Activated T-helper 1 cell treated with anti-CD3 and anti-CD28 coated beads, Interleukin-12 subunit alpha, Interleukin-12 subunit beta, Interleukin-2, Interleukin-4 antibody, amounts not matched to agents 30 ng/mL and 10 ng/mL and 1 ng/mL, durations not matched to agents 14 hours and 24 hours and 36 hours (primary cell): ENCODE measurements at regions not wholly inside any gene's neighbourhood (a gene's known extent, or its start where the extent isn't known, plus 50 kb on each side); places are given as distances from the start of the nearest gene placed in this dataset.

Source experiments
- DNase-seq: peaks from one replicate; pipeline ENCODE4 v3.0.0; 2021; ENCODE audit warnings: low spot score
- H3K27ac Mint-ChIP-seq: one replicate; pipeline ENCODE4 v1.8.0; 2021; ENCODE audit warnings: mild to moderate bottlenecking, mixed read lengths
- H3K27me3 Mint-ChIP-seq: one replicate; pipeline ENCODE4 v1.8.0; 2022; ENCODE audit warnings: mild to moderate bottlenecking, moderate library complexity, mixed read lengths; ENCODE audit not compliant: insufficient read depth
- H3K36me3 Mint-ChIP-seq: one replicate; pipeline ENCODE4 v1.8.0; 2021; ENCODE audit warnings: low read depth, mixed read lengths
- H3K4me1 Mint-ChIP-seq: one replicate; pipeline ENCODE4 v1.8.0; 2021; ENCODE audit warnings: low read depth, mixed read lengths
- H3K4me3 Mint-ChIP-seq: one replicate; pipeline ENCODE4 v1.8.0; 2021; ENCODE audit warnings: mild to moderate bottlenecking, moderate library complexity, mixed read lengths
- H3K9me3 Mint-ChIP-seq: one replicate; pipeline ENCODE4 v1.8.0; 2021; ENCODE audit warnings: mixed read lengths
- intact Hi-C: fragments of 100-400 bp; cut with micrococcal nuclease; formaldehyde crosslinking; loops from one replicate; pipeline ENCODE4 v1.15.1; 2024

DNA sequence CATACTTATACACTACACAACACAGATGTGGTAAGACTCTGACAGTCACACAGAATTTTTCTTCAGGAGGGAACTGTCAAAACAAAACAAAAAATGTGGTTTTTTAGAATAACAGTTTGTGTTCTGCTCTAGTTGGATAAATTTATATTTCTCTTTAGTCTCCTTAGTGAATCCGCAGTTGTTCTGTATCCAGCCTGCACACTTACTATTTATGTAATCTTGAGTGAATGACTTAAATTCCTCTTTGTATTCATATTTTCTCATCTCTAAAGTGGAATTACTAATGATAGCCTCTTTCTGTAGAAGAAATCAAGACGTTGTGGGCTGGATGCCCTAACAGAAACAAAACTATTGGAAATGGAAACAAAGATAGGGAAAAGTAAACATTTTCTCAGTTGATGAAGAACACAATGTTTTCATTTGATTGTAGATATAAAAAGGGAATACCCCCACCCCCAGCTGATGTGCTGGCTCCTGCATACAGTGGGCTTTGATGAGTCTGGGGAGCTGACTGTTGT lies 375.2 kb downstream of the TRIB2 start:
- H3K27ac Mint-ChIP-seq = no peak overlapping the region
- H3K9me3 Mint-ChIP-seq = no peaks in the 10 kb centered on the region
- intact Hi-C loops = no loop called here

DNA sequence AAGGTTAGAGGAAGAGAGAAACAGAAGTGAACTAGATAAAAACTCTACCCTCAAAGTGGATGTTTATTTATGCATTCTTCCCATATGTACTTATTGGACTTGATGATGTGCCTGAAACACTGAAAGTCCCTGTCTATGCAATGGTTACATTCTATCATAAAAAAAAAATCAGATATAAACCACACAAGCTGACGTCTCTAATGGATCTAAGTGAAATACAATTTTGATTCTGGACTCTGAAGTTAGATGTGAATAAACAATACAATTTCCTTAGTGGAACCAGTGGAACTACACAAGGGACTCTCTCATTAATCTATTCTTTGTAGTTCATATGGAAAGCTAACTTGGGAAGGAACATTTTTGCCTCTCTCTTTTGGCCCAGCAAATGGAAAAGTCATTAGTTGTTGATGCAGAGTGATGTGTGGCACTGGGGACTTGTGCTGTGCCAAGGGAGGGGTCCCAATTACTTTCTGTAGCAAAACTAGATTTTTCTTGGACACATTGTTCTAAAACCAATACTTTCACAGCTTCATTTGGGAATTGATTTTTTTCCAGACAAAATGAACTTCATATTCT lies 376.8 kb downstream of the TRIB2 start:
- H3K36me3 Mint-ChIP-seq = no peaks in the 10 kb centered on the region
- H3K4me1 Mint-ChIP-seq = no peaks in the 10 kb centered on the region
- H3K27ac Mint-ChIP-seq = no peak overlapping the region
- intact Hi-C loops = no loop called here
- H3K27me3 Mint-ChIP-seq = no peaks in the 10 kb centered on the region
- no peak for DNase-seq
- H3K4me3 Mint-ChIP-seq = no peak overlapping the region
- no peaks in the 10 kb centered on the region for H3K9me3 Mint-ChIP-seq

More for the DNA sequence above, 375.2 kb downstream of the TRIB2 start:
- H3K36me3 Mint-ChIP-seq = no peaks in the 10 kb centered on the region
- no peak for DNase-seq
- no peak overlapping the region for H3K4me3 Mint-ChIP-seq
- no peaks in the 10 kb centered on the region for H3K4me1 Mint-ChIP-seq
- peaks cover 3% of the 10 kb centered on the region for H3K27me3 Mint-ChIP-seq

DNA sequence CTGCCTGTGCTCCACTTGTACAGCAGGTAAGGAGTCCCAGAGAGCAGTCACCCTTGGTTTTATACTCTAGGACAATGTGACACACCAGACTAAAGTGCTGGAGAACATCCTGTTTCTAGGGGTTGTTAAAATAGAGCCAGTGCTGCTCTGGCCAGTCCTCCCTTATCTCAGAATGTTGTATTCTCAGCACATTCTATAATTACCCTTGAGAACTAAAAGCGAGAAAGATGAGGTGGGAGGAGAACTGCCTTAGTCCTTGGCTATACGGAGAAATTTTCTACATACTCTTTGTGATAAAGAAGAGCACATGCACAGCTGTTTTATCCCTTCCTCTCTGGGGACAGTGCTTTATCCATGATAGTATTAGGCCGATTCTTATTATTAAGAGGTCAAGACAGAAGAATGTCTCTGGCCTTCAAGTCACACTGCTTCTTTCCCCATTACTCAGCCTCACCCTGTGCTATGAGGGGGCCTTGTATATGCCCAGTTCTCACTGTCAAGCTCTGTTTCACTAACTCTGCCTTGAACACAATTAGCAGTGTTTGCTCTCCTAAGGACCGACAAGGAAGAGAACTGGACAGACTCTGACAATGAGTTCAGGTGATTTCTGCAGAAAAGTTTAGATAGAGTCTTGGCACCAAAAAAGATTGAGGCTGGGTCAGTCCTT lies 385.8 kb downstream of the TRIB2 start:
- H3K27me3 Mint-ChIP-seq = peaks cover 2% of the 10 kb centered on the region
- no peak overlapping the region for H3K27ac Mint-ChIP-seq
- intact Hi-C loops = no loop called here
- no peak for DNase-seq
- no peak overlapping the region for H3K4me3 Mint-ChIP-seq
- no peaks in the 10 kb centered on the region for H3K36me3 Mint-ChIP-seq
- H3K4me1 Mint-ChIP-seq = no peaks in the 10 kb centered on the region
- peaks cover 8% of the 10 kb centered on the region for H3K9me3 Mint-ChIP-seq

DNA sequence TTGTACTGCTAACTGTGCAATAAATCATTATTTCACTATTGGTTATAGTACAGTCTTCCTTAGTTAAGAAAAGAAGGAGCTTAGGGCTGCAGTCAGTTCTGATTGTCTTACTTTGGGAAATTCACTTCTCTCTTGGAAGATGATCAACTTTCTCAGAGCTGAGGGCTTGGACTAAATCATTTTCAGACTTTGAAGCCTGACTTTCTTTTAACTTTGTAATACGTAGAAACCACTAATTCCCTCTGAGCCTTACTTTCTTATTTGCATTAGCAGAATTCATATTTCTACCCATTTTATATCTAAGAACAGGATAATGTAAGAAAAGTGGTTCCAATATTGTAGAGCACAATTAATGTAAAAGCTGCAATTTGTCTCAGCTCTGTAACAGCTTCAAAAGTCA lies 386.4 kb downstream of the TRIB2 start:
- no peak overlapping the region for H3K27ac Mint-ChIP-seq
- peaks cover 2% of the 10 kb centered on the region for H3K27me3 Mint-ChIP-seq
- no peaks in the 10 kb centered on the region for H3K36me3 Mint-ChIP-seq
- H3K4me3 Mint-ChIP-seq = no peak overlapping the region
- no peaks in the 10 kb centered on the region for H3K4me1 Mint-ChIP-seq
- intact Hi-C loops = no loop called here
- DNase-seq = no peak
- peaks cover 8% of the 10 kb centered on the region for H3K9me3 Mint-ChIP-seq

DNA sequence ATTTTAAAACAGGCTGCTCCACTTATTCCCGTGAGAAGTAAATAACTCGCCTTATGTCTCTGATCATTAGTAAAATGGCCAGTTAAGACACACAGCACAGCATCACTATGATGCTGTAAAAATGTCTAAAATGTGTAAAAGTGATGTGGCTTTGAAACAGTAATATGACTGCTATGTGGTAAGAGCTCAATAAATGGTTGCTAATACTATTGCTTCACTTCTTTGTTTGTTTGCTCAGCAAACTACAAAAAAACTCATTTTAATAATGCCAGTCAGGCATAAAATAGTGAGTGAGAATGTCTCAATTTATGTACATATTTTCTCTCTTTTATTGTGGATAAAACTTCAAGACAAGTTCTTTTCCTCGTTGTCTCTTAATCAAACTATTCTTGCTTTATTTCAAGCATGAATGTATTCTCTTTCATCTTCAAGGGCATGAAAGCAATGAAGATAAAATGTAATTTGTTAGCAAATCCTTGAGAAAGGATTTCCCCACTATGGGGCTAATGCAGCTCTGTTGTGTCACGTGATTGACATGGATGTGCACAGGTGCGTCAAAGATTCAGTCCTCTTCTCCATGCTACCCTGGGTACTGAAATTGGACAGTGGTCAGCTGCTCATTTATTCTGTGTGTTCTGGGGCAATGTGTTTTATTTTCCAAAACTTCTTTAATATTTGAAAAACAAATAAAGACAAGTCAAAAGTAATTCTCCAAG lies 387.2 kb downstream of the TRIB2 start:
- peaks cover 8% of the 10 kb centered on the region for H3K9me3 Mint-ChIP-seq

DNA sequence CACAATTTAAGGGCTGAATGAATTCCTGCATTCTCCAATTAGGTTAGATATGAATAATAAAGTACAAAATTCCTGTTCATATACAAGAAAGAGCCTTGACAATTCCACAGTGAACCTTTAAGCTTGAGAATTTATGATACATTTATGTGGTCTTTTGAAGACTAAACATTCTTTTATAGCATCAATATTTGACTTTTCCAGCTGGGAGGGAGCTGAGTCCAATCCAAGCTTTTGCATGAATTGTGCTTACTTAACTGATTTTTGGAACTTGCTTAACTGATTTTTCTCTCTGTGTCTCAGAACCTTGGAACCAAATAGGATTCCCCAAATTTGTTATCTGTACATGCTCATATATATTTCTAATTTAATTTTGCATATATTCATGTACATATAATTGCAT lies 388.0 kb downstream of the TRIB2 start:
- no peaks in the 10 kb centered on the region for H3K4me1 Mint-ChIP-seq
- intact Hi-C loops = no loop called here

More for the DNA sequence above, 387.2 kb downstream of the TRIB2 start:
- Mint-ChIP-seq H3K4me1 (no peaks in the 10 kb centered on the region), H3K27ac (no peak overlapping the region), H3K36me3 (no peaks in the 10 kb centered on the region), H3K27me3 (peaks cover 2% of the 10 kb centered on the region), H3K4me3 (no peak overlapping the region)
- intact Hi-C loops = no loop called here
- no peak for DNase-seq

DNA sequence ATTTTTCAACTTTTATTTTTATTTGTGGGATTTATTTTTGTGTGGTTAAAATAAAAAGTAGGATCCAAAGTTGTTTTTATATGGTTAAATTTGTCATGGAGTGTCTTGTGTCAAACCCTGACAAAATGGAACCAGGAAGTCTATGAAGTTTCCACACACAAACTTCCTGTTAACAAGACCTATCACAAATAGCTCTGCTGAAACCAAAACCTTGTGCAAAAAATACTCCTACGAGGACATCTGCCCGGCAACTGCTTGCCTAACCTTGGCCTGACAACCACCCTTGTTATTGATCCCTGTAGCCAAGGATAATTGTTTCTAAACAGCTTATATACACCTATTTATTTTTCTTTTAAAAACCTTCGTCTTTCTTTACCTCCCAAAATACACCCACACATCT lies 389.6 kb downstream of the TRIB2 start:
- no peak for DNase-seq
- Mint-ChIP-seq H3K4me3 (no peak overlapping the region), H3K27me3 (peaks cover 2% of the 10 kb centered on the region), H3K36me3 (no peaks in the 10 kb centered on the region), H3K27ac (no peak overlapping the region), H3K9me3 (no peaks in the 10 kb centered on the region), H3K4me1 (no peaks in the 10 kb centered on the region)
- intact Hi-C loops = no loop called here

More for the DNA sequence above, 388.0 kb downstream of the TRIB2 start:
- Mint-ChIP-seq H3K27me3 (peaks cover 2% of the 10 kb centered on the region), H3K36me3 (no peaks in the 10 kb centered on the region), H3K4me3 (no peak overlapping the region), H3K27ac (no peak overlapping the region), H3K9me3 (peaks cover 8% of the 10 kb centered on the region)
- DNase-seq = no peak

DNA sequence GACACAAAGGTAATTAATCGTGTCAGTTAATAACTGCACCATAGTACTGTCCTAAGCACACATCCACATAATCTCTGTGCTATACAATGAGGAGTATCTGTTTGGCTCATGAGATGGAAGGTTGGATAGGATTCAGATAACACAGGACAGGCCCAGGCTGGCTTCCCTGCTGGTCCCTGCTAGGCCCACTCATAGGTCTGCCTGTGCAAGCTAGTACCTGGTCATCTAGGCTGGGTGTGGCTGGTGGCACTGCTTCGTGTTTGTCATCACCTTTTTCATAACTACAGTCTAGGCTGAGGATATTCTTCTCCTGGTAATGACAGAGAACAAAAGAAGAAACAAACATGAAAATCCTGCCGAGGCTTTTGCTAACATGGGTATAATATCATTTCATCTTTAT lies 392.8 kb downstream of the TRIB2 start:
- no peaks in the 10 kb centered on the region for H3K9me3 Mint-ChIP-seq
- intact Hi-C loops = no loop called here
- H3K36me3 Mint-ChIP-seq = no peaks in the 10 kb centered on the region
- no peak overlapping the region for H3K27ac Mint-ChIP-seq
- no peak overlapping the region for H3K4me3 Mint-ChIP-seq
- DNase-seq = no peak
- H3K27me3 Mint-ChIP-seq = peaks cover 2% of the 10 kb centered on the region
- no peaks in the 10 kb centered on the region for H3K4me1 Mint-ChIP-seq

DNA sequence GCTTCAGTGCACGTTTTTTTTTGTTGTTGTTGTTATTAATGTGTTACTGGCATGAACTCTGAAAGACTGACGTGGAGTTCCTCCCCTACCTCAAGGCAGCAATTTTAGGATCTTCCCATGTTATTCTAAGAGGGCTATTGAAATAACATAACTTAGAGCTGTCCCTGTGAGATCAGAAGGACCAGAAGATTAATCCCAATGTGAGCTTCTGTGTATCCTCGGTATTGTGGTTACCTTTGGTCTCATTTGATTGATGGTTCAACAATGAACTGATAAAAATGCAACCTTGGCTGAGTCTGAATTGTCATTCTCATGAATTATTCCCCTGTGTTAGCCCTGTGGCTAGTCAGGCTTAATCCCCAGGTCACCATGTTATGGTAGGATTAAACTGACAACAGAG lies 394.1 kb downstream of the TRIB2 start:
- intact Hi-C loops = no loop called here
- Mint-ChIP-seq H3K36me3 (no peaks in the 10 kb centered on the region), H3K9me3 (no peaks in the 10 kb centered on the region), H3K4me1 (no peaks in the 10 kb centered on the region), H3K4me3 (no peak overlapping the region), H3K27me3 (peaks cover 2% of the 10 kb centered on the region), H3K27ac (no peak overlapping the region)
- no peak for DNase-seq

DNA sequence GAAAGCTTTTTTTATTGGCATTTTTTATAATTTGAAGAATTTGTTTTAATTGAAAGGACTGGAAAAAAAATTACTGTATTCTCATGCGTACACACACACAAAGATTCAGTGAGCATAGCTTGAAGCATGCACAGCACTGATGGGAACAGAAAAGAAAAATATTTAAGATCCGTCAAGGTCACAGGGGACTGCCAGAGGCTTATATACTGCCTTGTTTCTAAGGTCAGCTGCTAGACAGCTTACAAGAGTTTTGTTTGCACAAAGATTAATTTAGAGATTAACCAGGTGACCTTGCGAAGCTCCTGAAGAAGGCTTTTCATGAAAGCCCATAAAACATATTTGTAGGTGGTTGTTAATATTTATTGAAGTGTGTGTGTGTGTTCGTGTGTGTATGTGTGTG lies 396.3 kb downstream of the TRIB2 start:
- H3K4me3 Mint-ChIP-seq = no peak overlapping the region

DNA sequence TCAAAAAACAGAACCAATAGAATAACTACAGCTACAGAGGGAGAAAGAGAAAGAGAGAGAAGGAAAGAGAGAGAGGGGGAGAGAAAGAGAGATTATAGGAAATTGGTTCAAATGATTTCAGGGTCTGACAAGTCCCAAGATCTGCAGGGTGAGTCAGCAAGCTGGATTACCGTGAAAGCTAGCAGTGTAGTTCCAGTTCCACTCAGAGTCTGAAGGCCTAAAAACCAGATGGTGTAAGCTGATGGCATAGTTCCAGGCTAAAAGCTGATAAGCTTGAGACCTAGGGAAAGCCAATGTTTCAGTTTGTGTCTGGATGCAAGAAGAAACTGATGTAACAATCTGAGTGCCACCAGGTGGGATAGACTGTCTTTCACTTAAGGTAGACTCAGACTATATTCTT lies 397.7 kb downstream of the TRIB2 start:
- intact Hi-C loops = no loop called here
- Mint-ChIP-seq H3K9me3 (no peaks in the 10 kb centered on the region), H3K27me3 (peaks cover 2% of the 10 kb centered on the region), H3K4me3 (no peak overlapping the region), H3K4me1 (no peaks in the 10 kb centered on the region), H3K27ac (no peak overlapping the region), H3K36me3 (no peaks in the 10 kb centered on the region)
- DNase-seq = no peak

More for the DNA sequence above, 396.3 kb downstream of the TRIB2 start:
- Mint-ChIP-seq H3K9me3 (no peaks in the 10 kb centered on the region), H3K36me3 (no peaks in the 10 kb centered on the region), H3K27ac (no peak overlapping the region), H3K27me3 (peaks cover 2% of the 10 kb centered on the region), H3K4me1 (no peaks in the 10 kb centered on the region)
- intact Hi-C loops = no loop called here
- DNase-seq = no peak

DNA sequence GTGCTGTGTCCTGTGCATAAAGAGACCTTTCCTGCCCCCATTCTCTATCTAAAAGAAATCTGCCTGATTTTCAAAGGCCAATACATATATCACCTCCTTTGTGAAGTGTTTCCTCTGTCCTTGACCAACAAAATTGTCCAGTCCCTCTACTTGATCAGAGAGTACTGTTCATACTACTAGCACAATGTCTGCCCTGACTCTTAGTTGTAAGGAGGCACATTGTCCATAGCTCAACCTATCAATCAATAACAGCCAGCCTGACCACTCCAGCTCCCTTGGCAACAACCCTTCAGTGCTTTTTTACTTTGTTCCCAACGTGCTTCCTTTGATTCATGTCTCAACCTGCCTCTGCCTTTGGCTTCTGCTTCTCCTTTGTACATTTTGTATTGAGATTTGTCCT lies 398.9 kb downstream of the TRIB2 start:
- no peaks in the 10 kb centered on the region for H3K36me3 Mint-ChIP-seq
- no peaks in the 10 kb centered on the region for H3K4me1 Mint-ChIP-seq
- H3K9me3 Mint-ChIP-seq = no peaks in the 10 kb centered on the region
- DNase-seq = no peak
- H3K27me3 Mint-ChIP-seq = peaks cover 2% of the 10 kb centered on the region
- intact Hi-C loops = no loop called here
- H3K4me3 Mint-ChIP-seq = no peak overlapping the region
- H3K27ac Mint-ChIP-seq = no peak overlapping the region

DNA sequence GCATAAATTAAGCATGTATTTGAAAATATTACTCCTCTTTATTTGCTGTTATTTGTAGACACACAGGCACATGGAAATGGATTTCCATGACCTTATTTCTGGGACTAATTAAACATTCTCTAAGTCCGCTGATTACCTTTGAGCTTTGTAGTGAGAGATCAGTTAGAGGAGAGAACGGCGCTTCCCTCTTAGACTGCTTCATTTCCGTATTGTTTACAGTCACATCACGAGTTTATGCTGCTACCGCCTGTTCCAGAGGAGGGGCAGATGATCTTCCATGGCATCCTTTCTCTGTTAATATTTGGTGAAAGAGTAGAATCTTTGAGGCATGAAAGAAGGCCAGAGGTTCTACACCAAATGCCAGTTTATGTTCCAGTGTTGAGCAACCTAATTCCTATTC lies 404.4 kb downstream of the TRIB2 start:
- H3K4me1 Mint-ChIP-seq = no peaks in the 10 kb centered on the region
- no peak for DNase-seq
- intact Hi-C loops = no loop called here
- no peak overlapping the region for H3K27ac Mint-ChIP-seq
- no peaks in the 10 kb centered on the region for H3K36me3 Mint-ChIP-seq
- H3K4me3 Mint-ChIP-seq = no peak overlapping the region
- no peaks in the 10 kb centered on the region for H3K9me3 Mint-ChIP-seq
- H3K27me3 Mint-ChIP-seq = no peaks in the 10 kb centered on the region
